ENCODE measurements at regions not wholly inside any gene's neighbourhood (a gene's known extent, or its start where the extent isn't known, plus 50 kb on each side); places are given as distances from the start of the nearest gene placed in this dataset.
"Not testable (repeated sequence)": the region's sequence is repeated elsewhere in the genome, so short reads cannot be mapped to it uniquely, and the experiment has no call there.

DNA sequence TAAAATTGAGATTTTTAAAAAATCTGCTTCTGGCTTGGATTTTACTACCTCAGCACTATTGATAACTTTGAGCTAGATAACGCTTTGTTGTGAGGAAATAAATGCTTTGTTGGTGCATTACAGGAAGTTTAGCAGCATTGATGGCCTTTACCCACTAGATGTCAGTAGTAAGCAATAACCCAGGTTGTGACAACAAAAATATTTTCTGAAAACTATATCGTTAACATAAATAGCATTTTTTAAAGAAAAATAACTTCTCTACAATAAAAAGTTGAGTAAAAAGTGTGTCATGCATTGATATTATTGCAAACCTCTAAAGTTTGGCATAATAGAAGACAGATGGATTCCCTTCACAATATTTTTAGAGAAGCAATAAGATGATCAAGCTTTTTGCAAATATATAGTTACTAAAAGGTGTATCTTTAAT, 1246.5 kb downstream of the UQCRFS1 start:
- no peaks in the 10 kb centered on the region for H3K27me3 ChIP-seq (ENCODE audit: insufficient read depth, low read length, poor library complexity, severe bottlenecking)
- H3K36me3 ChIP-seq (ENCODE audit: insufficient read depth, low read length), result no peaks in the 10 kb centered on the region
- Mint-ChIP-seq H3K4me1 (no peaks in the 10 kb centered on the region), H3K27ac (no peak overlapping the region), H3K9me3 (no peaks in the 10 kb centered on the region), H3K4me3 (no peak overlapping the region), H3K36me3 (no peaks in the 10 kb centered on the region), H3K27me3 (peaks cover 0 to 2% of the 10 kb centered on the region in 2 donors)
- H3K4me1 ChIP-seq (ENCODE audit: insufficient read depth, low read length), result no peaks in the 10 kb centered on the region
- no peaks in the 10 kb centered on the region for H3K9me3 ChIP-seq (ENCODE audit: low read length)
- ChIA-PET POLR2A (no interaction called here), CTCF (interaction anchor here (1.2 kb wide), 1 partner anchor 10 kb away, joined by 4 read pairs; no protein-coding TSS in a partner anchor)
- no peak for DNase-seq
- H3K27ac ChIP-seq (ENCODE audit: low read depth, low read length), result no peak overlapping the region
- no peak overlapping the region for H3K4me3 ChIP-seq (ENCODE audit: low read length)

DNA sequence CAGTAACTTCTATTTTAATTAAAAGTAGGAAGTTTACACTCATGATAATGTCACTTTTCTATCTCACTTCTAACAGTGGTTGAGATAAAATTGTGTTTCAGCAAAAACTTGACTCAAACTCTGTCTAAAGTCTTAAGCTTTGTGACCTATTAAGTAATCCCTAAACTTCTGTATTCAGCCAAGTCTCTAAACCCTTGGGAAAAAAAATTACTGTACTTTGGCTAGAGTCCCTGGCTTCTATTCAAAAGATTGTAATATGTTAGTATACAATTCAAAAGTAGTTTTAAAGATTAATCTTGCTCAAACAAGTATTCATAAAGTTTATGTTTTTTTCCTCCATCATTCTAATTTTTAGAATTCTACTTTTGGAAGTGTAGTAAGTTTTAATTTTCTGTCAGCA, 1248.8 kb downstream of the UQCRFS1 start:
- no peaks in the 10 kb centered on the region for H3K27me3 ChIP-seq (ENCODE audit: insufficient read depth, low read length, poor library complexity, severe bottlenecking)
- no peaks in the 10 kb centered on the region for H3K9me3 Mint-ChIP-seq
- no peaks in the 10 kb centered on the region for H3K9me3 ChIP-seq (ENCODE audit: low read length)
- H3K27ac ChIP-seq (ENCODE audit: low read depth, low read length), result no peak overlapping the region
- H3K36me3 ChIP-seq (ENCODE audit: insufficient read depth, low read length), result no peaks in the 10 kb centered on the region
- no peaks in the 10 kb centered on the region for H3K36me3 Mint-ChIP-seq
- no peak overlapping the region for H3K4me3 ChIP-seq (ENCODE audit: low read length)
- DNase-seq, result no peak
- ChIA-PET POLR2A (no interaction called here), CTCF (interaction anchor here (1.2 kb wide), 1 partner anchor 24 kb away, joined by 3 read pairs; no protein-coding TSS in a partner anchor)
- no peak overlapping the region for H3K4me3 Mint-ChIP-seq
- H3K4me1 ChIP-seq (ENCODE audit: insufficient read depth, low read length), result no peaks in the 10 kb centered on the region
- no peak overlapping the region for H3K27ac Mint-ChIP-seq
- H3K27me3 Mint-ChIP-seq, result peaks cover 0 to 2% of the 10 kb centered on the region in 2 donors
- no peaks in the 10 kb centered on the region for H3K4me1 Mint-ChIP-seq

GRCh38 chr19:27962264-27962663, 1250.7 kb downstream of the UQCRFS1 start:
- ChIA-PET CTCF (no interaction called here), POLR2A (no interaction called here)
- Mint-ChIP-seq H3K4me1 (no peaks in the 10 kb centered on the region), H3K9me3 (no peaks in the 10 kb centered on the region), H3K27me3 (peaks cover 0 to 2% of the 10 kb centered on the region in 2 donors), H3K4me3 (peak overlapping the region in 1 of 7 donors; percentile 7), H3K27ac (no peak overlapping the region), H3K36me3 (no peaks in the 10 kb centered on the region)
- no peak overlapping the region for H3K27ac ChIP-seq (ENCODE audit: low read depth, low read length)
- no peaks in the 10 kb centered on the region for H3K36me3 ChIP-seq (ENCODE audit: insufficient read depth, low read length)
- no peak overlapping the region for H3K4me3 ChIP-seq (ENCODE audit: low read length)
- H3K9me3 ChIP-seq (ENCODE audit: low read length), result no peaks in the 10 kb centered on the region
- H3K4me1 ChIP-seq (ENCODE audit: insufficient read depth, low read length), result no peaks in the 10 kb centered on the region
- DNase-seq, result no peak
- no peaks in the 10 kb centered on the region for H3K27me3 ChIP-seq (ENCODE audit: insufficient read depth, low read length, poor library complexity, severe bottlenecking)

- no peak overlapping the region for H3K27ac ChIP-seq (ENCODE audit: low read depth, low read length)
- no peaks in the 10 kb centered on the region for H3K4me1 Mint-ChIP-seq
- no peaks in the 10 kb centered on the region for H3K9me3 ChIP-seq (ENCODE audit: low read length)
- CTCF ChIA-PET, result interaction anchor here (1.2 kb wide), 1 partner anchor 8 kb away, joined by 3 read pairs; no protein-coding TSS in a partner anchor
- H3K4me3 ChIP-seq (ENCODE audit: low read length), result no peak overlapping the region
- no peaks in the 10 kb centered on the region for H3K4me1 ChIP-seq (ENCODE audit: insufficient read depth, low read length)
- no peaks in the 10 kb centered on the region for H3K27me3 ChIP-seq (ENCODE audit: insufficient read depth, low read length, poor library complexity, severe bottlenecking)
- no peaks in the 10 kb centered on the region for H3K36me3 Mint-ChIP-seq
- POLR2A ChIA-PET, result no interaction called here
- no peak overlapping the region for H3K4me3 Mint-ChIP-seq
- H3K27me3 Mint-ChIP-seq, result no peaks in the 10 kb centered on the region
- H3K9me3 Mint-ChIP-seq, result no peaks in the 10 kb centered on the region
- H3K36me3 ChIP-seq (ENCODE audit: insufficient read depth, low read length), result no peaks in the 10 kb centered on the region
- H3K27ac Mint-ChIP-seq, result no peak overlapping the region
- DNase-seq, result no peak
Measured at GRCh38 chr19:27955485-27956480, 1257.2 kb downstream of the UQCRFS1 start.

DNA sequence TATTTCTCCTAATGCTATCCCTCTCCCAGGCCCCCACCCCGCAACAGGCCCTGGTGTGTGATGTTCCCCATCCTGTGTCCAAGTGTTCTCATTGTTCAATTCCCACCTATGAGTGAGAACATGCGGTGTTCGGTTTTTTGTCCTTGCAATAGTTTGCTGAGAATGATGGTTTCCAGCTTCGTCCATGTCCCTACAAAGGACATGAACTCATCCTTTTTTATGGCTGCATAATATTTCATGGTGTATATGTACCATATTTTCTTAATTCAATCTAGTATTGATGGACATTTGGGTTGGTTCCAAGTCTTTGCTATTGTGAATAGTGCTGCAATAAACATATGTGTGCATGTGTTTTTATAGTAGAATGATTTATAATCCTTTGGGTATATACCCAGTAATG, 1270.3 kb downstream of the UQCRFS1 start:
- H3K9me3 Mint-ChIP-seq, result peaks cover 27 to 37% (median 34%) of the 10 kb centered on the region in 5 donors
- H3K4me3 Mint-ChIP-seq; H3K36me3 Mint-ChIP-seq; H3K9me3 ChIP-seq (ENCODE audit: low read length); H3K27ac Mint-ChIP-seq; H3K36me3 ChIP-seq (ENCODE audit: insufficient read depth, low read length); DNase-seq; H3K4me3 ChIP-seq (ENCODE audit: low read length); POLR2A ChIA-PET; H3K27ac ChIP-seq (ENCODE audit: low read depth, low read length); H3K27me3 ChIP-seq (ENCODE audit: insufficient read depth, low read length, poor library complexity, severe bottlenecking); H3K4me1 Mint-ChIP-seq; H3K27me3 Mint-ChIP-seq; CTCF ChIA-PET; H3K4me1 ChIP-seq (ENCODE audit: insufficient read depth, low read length): not testable (repeated sequence)

- CTCF ChIA-PET, result no interaction called here
- peaks cover 0 to 1% of the 10 kb centered on the region in 2 donors for H3K27me3 Mint-ChIP-seq
- peaks cover 0 to 7% (median 0%) of the 10 kb centered on the region in 5 donors for H3K9me3 Mint-ChIP-seq
- H3K27ac Mint-ChIP-seq, result no peak overlapping the region
- no peak overlapping the region for H3K4me3 ChIP-seq (ENCODE audit: low read length)
- no peaks in the 10 kb centered on the region for H3K36me3 Mint-ChIP-seq
- no peaks in the 10 kb centered on the region for H3K4me1 Mint-ChIP-seq
- H3K27ac ChIP-seq (ENCODE audit: low read depth, low read length), result no peak overlapping the region
- no peak overlapping the region for H3K4me3 Mint-ChIP-seq
- no peaks in the 10 kb centered on the region for H3K27me3 ChIP-seq (ENCODE audit: insufficient read depth, low read length, poor library complexity, severe bottlenecking)
- no peaks in the 10 kb centered on the region for H3K9me3 ChIP-seq (ENCODE audit: low read length)
- DNase-seq, result no peak
- H3K4me1 ChIP-seq (ENCODE audit: insufficient read depth, low read length), result no peaks in the 10 kb centered on the region
- no peaks in the 10 kb centered on the region for H3K36me3 ChIP-seq (ENCODE audit: insufficient read depth, low read length)
- POLR2A ChIA-PET, result no interaction called here
Measured at GRCh38 chr19:27936139-27936538, 1276.8 kb downstream of the UQCRFS1 start.

DNA sequence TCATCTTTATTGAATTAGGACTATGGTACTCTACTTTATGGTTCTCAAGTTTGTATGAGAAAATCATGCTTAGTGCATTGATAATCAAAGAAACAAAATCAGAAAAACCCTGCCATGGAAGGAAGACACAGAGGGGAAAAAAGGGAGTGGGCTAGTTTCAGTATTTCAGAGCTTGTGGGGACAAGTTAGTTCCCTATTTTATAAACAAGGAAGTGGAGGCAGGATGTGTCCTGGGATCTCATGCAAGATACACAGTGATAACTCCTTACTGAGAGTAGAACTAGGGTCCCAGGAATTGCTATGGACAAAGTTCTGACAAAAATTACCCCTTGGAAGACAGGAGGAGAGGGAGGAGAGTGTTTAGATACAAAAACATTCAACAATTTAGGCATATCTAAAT, 1277.3 kb downstream of the UQCRFS1 start:
- Mint-ChIP-seq H3K4me3 (no peak overlapping the region), H3K27ac (no peak overlapping the region), H3K36me3 (no peaks in the 10 kb centered on the region), H3K9me3 (peaks cover 0 to 4% (median 0%) of the 10 kb centered on the region in 5 donors), H3K4me1 (no peaks in the 10 kb centered on the region), H3K27me3 (peaks cover 0 to 1% of the 10 kb centered on the region in 2 donors)
- Histone ChIP-seq H3K27ac (ENCODE audit: low read depth, low read length) (no peak overlapping the region), H3K27me3 (ENCODE audit: insufficient read depth, low read length, poor library complexity, severe bottlenecking) (no peaks in the 10 kb centered on the region), H3K4me1 (ENCODE audit: insufficient read depth, low read length) (no peaks in the 10 kb centered on the region), H3K9me3 (ENCODE audit: low read length) (no peaks in the 10 kb centered on the region), H3K4me3 (ENCODE audit: low read length) (no peak overlapping the region), H3K36me3 (ENCODE audit: insufficient read depth, low read length) (no peaks in the 10 kb centered on the region)
- ChIA-PET POLR2A (no interaction called here), CTCF (no interaction called here)
- DNase-seq, result no peak

DNA sequence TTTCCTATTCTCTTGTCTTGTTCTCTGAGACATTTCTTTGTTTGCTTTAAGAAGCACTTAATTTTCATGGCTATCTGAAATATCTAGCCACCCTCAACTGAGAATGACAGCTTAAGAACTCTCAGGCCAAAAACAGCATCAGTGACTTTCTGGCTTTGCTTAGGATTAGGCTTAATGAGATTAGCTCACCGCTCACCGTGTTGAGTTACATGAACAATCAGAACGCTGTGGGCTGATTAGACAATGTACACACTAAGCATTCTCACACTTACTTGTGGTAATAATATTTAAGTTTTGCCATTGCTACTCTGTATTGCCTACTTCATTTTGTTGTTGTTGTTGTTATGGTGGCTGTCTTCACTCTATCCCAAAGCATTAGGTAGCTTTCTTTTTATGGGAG, 1283.6 kb downstream of the UQCRFS1 start:
- DNase-seq, result no peak
- H3K9me3 ChIP-seq (ENCODE audit: low read length), result no peaks in the 10 kb centered on the region
- Mint-ChIP-seq H3K36me3 (no peaks in the 10 kb centered on the region), H3K27me3 (peaks cover 0 to 1% of the 10 kb centered on the region in 2 donors), H3K4me1 (no peaks in the 10 kb centered on the region), H3K4me3 (no peak overlapping the region), H3K27ac (no peak overlapping the region), H3K9me3 (peaks cover 0 to 2% (median 0%) of the 10 kb centered on the region in 5 donors)
- no peaks in the 10 kb centered on the region for H3K27me3 ChIP-seq (ENCODE audit: insufficient read depth, low read length, poor library complexity, severe bottlenecking)
- H3K36me3 ChIP-seq (ENCODE audit: insufficient read depth, low read length), result no peaks in the 10 kb centered on the region
- H3K4me3 ChIP-seq (ENCODE audit: low read length), result no peak overlapping the region
- POLR2A ChIA-PET, result no interaction called here
- no peaks in the 10 kb centered on the region for H3K4me1 ChIP-seq (ENCODE audit: insufficient read depth, low read length)
- H3K27ac ChIP-seq (ENCODE audit: low read depth, low read length), result no peak overlapping the region
- CTCF ChIA-PET, result no interaction called here

Measured in CD8-positive, alpha-beta memory T cell (primary cell).